ENCODE measurements at regions not wholly inside any gene's neighbourhood (a gene's known extent, or its start where the extent isn't known, plus 50 kb on each side); places are given as distances from the start of the nearest gene placed in this dataset.
A peak's percentile ranks its signal among the peaks of the same experiment; 100 is the strongest.

DNA sequence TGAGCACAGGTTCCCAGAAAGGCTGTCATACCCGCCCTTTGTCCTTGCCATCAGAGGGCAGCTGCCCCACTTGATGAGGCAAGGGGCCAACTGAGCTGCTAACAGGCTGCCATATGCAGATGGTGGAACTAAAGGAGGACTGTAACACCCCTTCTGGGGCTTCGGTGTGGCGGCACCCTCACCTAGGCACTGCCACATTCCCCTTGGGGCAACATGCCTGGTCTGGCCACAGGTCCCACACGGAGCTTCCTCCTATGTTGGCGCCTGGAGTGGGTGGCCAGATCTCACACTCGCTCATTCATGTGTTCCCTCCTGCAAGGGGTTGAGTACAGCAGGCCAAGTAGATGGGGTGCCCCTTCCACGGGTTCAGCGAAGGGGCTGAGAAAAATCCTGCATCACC is 777.4 kb upstream of the CHD1 start:
- DNase-seq = no peak

DNA sequence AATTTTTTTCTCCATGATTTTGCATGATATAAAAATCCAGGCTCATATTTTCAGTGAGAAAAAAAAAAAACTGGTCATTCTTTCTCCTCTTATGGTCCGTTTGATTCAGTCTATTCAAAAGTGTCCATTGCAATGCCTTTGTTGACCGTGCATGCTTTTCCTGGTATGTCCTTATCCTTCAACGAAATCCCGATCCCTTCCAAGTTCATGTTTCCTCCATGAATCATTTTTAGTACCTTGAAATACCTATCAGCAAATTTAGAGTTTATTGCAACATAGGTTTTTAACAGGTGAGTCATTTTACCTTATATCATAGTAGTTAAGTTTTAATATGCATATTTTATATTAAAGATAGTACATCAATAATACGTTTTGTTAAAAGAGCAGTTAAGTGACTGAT is 773.8 kb upstream of the CHD1 start:
- no peak for DNase-seq

DNA sequence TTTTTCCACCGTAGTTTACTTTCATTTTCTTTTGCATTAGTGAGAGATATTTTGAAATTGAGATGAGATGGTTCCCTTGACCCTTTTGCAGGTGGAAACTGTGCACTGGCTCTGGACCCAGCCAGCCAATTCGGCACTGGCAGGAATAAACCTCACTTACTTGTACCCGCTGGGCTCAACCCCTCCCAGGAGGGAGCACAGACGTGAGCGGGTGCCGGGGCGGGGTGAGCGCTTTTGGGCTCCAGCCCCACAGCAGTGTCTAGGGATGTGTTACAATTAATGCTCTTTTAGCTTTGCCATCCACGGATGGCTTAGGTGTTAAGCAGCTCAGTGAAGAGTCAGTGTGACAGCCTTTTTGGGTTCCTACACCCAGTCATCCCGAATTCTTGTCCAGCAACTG is 766.1 kb upstream of the CHD1 start:
- DNase-seq = no peak

DNA sequence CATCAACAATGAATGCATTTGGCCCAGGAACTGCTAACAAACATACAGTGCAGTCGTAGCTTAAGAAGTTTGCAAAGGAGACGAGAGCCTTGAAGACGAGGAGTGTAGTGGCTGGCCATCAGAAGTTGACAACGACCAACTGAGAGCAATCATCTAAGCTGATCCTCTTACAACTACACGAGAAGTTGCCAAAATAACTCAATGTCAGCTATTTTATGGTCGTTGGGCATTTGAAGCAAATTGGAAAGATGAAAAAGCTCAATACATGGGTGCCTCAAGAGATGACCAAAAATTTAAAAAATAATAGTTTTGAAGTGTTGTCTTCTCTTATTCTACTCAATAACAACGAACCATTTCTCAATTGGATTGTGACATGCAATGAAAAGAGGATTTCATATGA is 757.7 kb upstream of the CHD1 start:
- no peak for DNase-seq

DNA sequence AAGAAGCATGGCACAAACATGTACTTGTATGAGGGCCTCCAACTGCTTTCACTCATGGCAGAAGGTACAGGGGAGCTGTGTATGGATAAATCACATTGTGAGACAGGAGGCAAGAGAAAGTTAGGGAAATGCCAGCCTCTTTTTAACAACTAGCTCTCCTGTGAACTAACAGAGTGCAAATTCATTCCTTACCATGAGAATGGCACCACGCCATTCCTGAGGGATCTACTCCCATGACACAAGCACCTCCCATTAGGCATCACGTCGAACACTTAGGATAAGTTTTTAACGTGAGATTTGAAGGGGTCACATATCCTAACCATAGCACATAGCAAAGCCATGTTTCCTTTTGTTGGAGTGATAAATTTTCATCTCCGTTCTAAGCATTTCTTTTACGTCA is 747.2 kb upstream of the CHD1 start:
- DNase-seq = no peak

DNA sequence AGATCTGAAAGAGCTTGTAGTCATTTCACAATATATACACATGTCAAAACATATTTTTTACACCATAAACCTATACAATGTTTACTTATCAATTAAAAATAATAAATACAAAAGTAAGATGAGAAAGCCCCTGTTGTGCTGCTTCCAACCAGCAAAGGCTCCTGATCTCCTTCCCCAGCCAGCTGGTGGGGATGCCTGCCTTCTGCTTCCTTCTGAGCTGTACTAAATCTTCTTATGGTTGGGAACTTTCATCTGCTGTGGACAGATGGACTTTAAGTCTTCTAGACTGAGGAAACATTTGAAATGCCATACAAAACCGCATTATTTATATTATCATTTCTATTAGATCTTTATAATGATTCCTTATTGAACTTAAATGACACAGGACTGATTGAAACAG is 745.3 kb upstream of the CHD1 start:
- DNase-seq = no peak

DNA sequence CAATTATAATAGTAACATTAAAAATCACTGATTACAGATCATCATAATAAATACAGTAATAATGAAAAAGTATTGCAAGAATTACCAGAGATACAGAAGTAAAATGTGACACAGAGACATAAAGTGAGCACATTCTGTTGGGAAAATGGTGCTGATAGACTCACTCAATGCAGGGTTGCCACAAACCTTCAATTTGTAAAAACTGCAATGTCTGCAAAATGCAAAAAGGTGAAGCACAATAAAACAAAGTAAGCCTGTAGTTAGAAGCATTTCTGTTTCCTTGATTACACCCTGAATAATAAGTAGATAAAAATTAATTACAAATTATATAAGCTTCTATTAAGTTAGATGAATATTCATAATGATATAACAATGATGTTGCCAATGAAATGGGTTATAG is 736.2 kb upstream of the CHD1 start:
- no peak for DNase-seq

DNA sequence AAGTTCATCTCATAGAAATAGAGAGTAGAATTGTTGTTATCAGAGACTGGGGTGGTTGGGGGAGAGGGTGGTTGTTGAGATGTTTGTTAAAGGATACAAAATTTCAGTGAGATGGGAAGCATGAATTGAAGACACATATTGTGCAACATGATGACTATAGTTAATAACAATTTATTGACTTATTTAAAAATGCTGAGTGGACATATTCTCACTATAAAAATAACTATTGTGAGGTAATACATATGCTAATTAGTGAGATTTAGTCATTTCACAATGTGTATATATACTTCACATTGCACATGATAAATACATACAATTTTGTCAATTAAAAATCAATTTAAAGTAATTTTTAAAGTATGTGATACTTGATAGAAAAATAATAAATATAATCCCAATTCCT is 722.5 kb upstream of the CHD1 start:
- DNase-seq = no peak

DNA sequence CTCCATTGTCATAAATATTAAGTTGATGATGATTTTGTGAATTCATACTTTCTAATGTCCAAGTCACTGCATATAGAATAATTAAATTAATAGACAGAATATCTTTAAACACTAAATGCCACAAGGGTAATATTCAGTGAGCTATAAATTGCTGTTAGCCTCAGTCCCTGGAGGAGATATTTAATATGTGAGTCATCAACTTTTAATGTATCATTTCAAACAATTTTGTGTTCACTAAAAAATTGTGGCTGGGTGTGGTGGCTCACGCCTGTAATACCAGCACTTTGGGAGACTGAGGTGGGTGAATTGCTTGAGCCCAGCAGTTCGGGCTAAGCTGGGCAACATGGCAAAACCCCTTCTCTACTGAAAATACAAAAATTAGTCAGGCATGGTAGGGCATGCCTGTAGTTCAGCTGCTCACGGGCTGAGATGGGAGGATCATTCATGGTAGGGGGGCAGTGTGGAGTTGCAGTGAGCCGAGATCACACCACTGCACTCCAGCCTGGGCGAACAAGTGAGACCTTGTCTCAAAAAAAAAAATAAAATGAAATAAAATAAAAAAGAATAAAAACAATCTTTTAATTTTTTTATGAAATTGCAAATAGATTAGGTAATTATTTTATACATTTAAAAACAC is 717.3 kb upstream of the CHD1 start:
- DNase-seq = no peak

DNA sequence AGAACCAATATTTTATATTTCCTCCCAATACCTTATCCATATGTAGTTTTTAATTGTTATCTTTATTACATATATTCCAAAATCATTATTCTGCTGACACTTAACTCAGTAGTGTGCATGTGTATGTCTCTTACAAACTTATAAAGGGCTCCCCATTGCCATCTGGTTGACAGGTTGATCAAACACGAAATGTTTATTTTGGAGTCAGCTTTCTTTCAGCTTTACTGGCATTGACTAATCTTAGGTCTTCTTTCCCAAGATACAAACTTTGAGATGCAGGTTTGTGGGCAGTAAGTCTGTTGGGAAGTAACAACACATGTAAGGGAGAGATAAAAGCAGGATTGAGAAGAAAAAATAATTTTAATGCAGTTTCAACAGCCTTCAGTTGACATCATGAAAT is 716.0 kb upstream of the CHD1 start:
- DNase-seq = no peak

DNA sequence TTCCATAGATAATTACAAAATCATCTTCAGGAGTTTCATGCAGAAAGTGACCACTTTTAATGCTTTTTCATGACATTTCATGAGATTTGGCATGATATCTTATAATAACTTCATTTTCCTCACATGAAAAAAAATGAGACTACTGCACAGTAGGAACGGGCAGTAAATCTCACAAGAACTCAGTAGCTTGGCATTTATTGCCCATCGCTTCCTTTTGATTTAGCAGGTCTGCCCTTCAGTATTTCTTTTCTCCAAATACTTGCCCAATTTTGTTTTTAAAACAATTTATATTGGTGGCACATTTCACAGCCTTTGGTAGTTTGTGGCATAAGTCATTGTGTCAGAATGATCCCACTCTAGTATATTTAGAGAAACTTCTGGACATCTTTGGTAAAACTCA is 711.8 kb upstream of the CHD1 start:
- no peak for DNase-seq

DNA sequence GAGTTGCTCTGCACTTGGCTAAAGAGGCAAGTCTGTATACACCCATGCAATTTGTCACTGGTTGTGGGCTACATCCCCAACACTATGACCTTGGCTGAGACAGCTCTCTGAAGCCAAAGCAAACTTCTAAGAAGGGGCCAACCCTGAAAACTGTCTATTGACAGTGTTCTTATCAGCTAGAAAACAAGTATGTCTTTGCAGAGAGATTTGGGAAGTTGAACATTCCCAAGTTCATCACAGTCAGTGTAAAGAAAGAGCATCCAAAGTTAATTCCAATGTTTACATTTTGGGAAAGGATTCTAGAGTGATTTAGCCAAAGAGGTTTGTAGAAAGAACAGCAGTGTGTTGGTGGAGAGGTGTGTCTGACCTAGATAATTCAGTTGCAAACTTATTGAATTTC is 711.1 kb upstream of the CHD1 start:
- DNase-seq = no peak

DNA sequence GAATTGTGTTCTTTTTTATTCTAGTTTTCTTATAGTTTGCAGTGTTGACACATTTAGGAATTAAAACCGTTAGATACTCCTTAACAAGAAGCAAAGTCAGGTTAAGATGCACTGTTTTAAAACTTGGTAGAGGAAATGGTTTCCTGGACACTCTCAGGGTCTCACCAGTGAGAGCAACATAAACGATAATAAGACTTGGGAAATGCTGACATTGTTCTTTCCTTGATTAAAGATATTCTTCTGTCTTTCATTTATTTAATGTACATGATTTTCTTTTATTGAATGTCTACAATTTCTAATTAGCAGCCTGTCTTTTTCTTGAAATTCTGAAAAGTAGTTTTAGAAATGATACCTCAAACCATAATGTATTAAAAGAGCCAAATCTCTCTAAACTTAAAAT is 707.9 kb upstream of the CHD1 start:
- no peak for DNase-seq

DNA sequence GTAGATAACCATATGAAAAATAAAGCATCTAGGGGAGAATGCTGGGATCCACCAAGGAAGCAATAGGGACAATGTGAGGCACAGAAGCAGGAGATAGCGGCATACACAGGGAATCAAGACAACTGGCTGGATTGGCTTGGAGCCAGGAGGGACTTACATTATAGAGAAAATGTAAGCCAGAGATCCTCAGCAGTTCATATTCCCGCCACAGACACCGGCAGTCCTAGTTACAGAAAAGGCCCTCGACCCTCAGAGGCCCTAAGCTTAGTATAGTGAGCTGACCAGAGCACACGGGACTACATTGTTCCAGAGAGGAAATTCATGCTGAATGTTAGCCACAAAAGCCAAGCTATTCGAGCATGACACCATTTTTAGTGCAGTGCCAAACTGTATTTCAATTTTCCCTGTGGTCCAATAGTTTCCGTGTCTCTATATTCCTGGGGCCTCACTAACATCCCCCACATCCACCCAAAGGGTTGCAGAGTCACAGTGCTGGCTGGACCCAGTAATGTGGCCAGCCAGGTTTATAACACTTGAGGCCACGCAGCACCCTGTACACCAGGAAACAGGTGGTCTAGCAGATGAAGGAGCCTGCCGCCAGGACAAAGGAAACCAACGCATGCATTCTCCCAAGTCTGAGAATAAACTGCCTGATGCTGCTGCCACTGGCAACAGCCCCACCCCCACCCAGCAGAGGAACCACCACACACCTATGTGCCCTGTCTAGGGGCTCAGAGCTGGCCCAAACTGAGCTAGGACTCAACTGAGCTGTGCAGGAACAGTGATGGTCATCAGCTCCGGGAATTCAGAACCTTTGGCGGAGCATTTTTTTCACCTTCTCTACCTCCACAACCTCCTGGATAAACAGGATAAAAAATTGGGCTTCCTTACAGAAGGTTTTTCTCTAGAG is 693.2 kb upstream of the CHD1 start:
- peak; percentile 7 for DNase-seq

DNA sequence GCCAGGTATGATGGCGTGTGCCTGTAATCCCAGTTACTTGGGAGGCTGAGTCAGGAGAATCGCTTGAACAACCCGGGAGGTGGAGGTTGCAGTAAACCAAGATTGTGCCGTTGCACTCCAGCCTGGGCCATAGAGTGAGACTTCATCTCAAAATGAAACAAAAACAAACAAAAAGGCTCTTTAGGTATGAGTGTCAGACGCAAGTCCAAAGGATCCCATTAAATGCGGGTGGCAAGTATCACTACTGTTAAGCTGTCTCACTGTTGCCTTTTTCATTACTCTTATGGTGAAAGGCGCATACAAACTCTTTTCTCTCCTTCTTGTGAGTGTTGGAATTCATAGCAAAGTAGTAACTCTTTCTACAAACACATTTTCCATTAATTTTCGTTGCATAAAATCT is 688.5 kb upstream of the CHD1 start:
- no peak for DNase-seq

DNA sequence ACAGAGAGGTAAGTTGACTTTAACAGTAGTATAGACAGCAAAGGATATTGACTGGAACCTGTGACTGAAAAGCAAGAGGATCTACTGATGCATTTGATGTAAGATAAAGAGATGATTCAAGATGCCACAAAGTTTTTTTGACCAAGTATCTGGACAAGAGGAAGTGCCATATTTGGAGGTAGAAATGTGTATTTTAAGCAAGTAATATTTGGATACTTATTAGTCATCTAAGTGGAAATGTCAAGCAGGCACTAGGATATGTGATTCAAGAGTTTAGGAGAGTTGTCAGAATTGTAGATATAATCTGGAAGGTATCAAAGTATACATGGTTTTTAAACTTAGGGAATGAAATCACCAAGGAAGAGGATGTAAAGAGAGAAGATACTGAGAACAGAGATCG is 686.1 kb upstream of the CHD1 start:
- DNase-seq = no peak

DNA sequence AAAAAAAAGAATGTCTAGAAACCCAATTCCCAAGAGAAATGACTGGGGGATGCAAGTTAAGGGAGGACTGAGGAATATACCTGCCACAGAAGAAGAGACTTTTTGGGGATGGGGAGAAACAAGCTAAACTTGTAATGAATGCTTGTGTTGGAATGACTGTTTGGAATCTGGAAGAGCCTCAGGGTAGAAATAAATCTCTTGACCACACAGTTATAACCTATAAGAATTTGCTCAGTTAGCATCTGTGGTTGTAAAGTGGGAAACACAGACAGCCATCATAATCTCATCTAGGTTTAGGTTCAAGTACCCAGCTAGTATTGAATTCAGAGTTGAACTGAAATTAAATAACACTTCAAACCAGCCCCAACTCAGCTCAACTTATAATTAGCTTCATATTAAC is 678.3 kb upstream of the CHD1 start:
- no peak for DNase-seq

DNA sequence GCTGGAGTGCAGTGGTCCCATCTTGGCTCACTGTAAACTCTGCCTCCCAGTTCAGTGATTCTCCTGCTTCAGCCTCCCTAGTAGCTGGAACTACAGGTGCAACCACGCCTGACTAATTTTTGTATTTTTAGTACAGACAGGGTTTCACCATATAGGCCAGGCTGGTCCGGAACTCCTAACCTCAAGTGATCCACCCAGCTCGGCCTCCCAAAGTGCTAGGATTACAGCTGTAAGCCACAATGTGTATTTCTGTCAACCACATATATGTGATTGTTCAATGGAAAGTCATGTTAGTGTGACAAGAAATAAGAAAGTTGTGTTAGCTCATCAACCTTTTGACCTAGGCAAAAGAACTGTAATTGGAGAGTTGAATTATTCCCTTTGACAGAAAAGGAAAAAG is 677.1 kb upstream of the CHD1 start:
- no peak for DNase-seq

DNA sequence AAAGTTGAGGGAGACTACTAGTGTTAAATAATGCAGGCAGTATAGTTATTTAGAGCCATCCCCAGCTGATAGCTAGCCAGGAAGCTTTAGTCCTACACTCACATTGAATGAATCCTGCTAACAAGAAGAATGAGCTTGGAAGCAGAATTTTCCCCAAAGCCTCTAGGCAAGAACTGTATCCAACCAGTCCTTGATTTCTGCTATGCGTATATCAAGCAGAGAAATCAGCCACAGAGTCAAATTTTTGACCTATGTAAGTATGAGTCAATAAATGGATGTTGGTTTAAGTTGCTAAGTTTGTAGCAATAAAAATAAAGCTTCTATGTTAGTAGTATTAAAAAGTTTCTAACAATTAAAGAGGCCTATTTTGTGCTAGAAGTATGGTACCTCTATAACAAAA is 672.1 kb upstream of the CHD1 start:
- DNase-seq = no peak

DNA sequence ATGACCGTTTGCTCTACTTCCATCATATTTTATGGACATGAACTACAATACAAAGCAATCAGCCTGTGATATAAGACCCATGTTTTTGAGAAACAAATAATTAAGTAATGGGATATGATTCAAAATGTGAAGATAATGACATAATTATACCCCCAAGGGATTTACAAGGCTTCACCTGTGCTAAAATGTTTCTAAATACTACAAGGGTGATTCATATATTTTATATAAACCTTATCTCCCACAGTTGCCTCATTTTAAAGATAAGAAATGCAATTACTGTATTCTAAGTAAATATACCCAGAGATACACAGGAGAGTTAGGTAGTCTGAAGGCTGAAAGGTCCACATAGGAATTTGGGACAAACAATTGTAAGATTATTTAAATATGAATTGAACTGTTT is 662.0 kb upstream of the CHD1 start:
- no peak for DNase-seq

DNA sequence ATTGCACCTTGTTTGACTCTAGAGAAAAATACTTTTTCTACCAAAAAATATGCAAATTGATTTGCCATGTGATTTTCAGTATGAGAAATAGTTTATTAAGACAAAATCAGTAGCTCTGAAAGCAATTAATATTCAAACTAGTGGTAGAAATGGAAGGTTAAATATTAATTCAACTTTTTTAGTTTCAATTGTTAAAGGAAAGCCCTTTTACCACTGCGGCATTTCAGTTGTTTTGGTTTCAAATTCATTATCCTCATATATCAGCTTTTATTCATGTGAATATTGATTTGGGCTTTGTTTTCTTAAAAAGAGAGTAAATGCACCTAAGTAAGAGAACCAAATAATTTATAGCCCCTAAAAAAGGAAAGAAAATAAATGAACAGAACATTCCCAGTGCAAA is 660.6 kb upstream of the CHD1 start:
- no peak for DNase-seq

DNA sequence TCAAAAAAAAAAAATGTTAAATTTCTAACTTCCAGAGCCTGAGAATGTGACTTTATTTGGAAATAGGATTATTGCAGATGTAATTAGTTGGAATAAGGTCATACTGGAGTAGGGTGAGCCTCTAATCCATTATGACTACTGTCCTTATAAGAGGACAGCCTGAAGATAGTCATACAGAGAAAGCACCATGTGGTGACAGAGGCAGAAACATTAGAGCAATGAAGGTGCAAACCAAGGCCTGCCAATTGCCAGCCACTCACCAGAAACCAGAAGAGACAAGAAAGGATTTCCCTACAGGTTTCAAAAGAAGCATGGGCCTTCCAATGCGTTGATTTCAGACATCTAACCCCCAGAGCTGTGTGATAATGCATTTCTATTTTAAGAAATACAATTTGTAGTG is 659.2 kb upstream of the CHD1 start:
- no peak for DNase-seq

DNA sequence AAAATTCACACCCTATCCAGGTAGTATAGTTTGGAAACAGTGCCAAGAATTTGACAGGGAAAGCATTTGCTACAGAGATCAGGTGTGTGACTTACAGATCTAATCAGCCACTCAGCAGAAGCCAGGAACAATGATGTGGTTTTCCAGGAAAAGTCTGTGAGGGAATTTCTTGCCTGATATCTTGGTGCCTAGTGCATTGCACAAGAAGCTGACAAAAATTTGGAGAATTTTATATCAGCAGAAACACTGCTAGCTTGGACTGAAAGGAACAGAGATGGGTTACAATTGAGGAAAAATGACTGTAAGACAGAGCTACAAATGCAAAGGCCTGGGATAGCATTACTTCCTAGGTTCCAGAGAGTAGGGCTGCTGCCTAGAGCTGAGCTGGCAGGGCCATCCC is 658.1 kb upstream of the CHD1 start:
- DNase-seq = no peak

DNA sequence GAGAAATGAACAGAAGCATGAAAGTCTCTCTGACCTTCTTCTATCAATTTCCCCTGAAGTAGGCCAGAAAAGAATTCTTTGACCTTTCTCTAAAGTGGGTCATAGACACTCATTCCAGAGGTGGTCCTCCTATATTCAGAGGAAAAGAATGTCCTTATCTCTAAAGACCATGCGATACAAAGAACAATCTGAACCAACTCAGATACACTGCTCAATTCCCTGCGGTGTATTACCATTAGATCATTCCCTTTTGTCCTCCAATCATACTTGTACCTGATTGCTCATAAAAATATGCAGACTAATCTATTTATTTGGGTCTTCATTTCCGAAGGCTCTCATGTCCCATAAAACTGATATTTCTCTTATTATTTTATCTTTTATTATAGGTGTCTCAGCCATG is 652.4 kb upstream of the CHD1 start:
- DNase-seq = peak; percentile 54

Data from dermis blood vessel endothelial cell (primary cell).